ENCODE measurements at regions not wholly inside any gene's neighbourhood (a gene's known extent, or its start where the extent isn't known, plus 50 kb on each side); places are given as distances from the start of the nearest gene placed in this dataset.

DNA sequence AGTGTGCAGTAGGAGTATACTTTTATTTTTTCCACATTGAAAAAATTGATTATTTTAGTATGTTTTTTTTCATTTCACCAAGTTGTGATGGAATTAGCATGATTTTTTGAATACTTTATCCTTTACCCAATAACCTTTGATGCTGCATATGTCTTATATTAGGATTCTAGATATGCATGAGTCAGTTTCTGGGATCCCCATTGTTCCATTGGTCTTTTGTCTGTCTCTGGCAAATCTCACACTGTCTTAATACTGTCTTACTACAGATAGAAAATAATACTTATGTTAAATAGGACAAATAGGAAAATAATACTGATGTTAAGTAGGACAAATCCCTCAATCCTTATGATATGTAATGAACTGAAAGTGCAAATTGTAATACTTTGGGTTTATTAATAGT, 54.3 kb upstream of the ASB17 start:
- H3K27ac ChIP-seq (ENCODE audit: low read length), result no peak overlapping the region
- H3K9me2 ChIP-seq (ENCODE audit: insufficient read depth, low read length), result no peaks in the 10 kb centered on the region
- H2AFZ ChIP-seq (ENCODE audit: low read depth, low read length), result no peak overlapping the region
- no peaks in the 10 kb centered on the region for H4K20me1 ChIP-seq (ENCODE audit: insufficient read depth)
- no peaks in the 10 kb centered on the region for H3K27me3 ChIP-seq (ENCODE audit: insufficient read depth, low read depth, low read length)
- H3K4me2 ChIP-seq (ENCODE audit: low read length), result no peak overlapping the region
- no peaks in the 10 kb centered on the region for H3F3A ChIP-seq (ENCODE audit: insufficient read depth, low read length, poor library complexity, severe bottlenecking)
- TF ChIP-seq, protein P1, sequence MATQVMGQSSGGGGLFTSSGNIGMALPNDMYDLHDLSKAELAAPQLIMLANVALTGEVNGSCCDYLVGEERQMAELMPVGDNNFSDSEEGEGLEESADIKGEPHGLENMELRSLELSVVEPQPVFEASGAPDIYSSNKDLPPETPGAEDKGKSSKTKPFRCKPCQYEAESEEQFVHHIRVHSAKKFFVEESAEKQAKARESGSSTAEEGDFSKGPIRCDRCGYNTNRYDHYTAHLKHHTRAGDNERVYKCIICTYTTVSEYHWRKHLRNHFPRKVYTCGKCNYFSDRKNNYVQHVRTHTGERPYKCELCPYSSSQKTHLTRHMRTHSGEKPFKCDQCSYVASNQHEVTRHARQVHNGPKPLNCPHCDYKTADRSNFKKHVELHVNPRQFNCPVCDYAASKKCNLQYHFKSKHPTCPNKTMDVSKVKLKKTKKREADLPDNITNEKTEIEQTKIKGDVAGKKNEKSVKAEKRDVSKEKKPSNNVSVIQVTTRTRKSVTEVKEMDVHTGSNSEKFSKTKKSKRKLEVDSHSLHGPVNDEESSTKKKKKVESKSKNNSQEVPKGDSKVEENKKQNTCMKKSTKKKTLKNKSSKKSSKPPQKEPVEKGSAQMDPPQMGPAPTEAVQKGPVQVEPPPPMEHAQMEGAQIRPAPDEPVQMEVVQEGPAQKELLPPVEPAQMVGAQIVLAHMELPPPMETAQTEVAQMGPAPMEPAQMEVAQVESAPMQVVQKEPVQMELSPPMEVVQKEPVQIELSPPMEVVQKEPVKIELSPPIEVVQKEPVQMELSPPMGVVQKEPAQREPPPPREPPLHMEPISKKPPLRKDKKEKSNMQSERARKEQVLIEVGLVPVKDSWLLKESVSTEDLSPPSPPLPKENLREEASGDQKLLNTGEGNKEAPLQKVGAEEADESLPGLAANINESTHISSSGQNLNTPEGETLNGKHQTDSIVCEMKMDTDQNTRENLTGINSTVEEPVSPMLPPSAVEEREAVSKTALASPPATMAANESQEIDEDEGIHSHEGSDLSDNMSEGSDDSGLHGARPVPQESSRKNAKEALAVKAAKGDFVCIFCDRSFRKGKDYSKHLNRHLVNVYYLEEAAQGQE (IDR thresholded peaks at IDR 0.05; ENCODE audit: borderline replicate concordance), result no peak
- TF ChIP-seq MXI1 (conservative IDR thresholded peaks at IDR 0.05; ENCODE audit: poor library complexity, severe bottlenecking) (no peak), POLR2AphosphoS5 (IDR thresholded peaks at IDR 0.05) (no peak)
- no peak overlapping the region for H3K9ac ChIP-seq (ENCODE audit: low read length)
- no peaks in the 10 kb centered on the region for H3K36me3 ChIP-seq (ENCODE audit: insufficient read depth, low read length)
- no peaks in the 10 kb centered on the region for H3K9me3 ChIP-seq (ENCODE audit: low read length)
- no peaks in the 10 kb centered on the region for H3K79me2 ChIP-seq (replicated peaks; ENCODE audit: insufficient read depth, low read length)
- H3K4me3 ChIP-seq (ENCODE audit: low read length), result no peak overlapping the region

DNA sequence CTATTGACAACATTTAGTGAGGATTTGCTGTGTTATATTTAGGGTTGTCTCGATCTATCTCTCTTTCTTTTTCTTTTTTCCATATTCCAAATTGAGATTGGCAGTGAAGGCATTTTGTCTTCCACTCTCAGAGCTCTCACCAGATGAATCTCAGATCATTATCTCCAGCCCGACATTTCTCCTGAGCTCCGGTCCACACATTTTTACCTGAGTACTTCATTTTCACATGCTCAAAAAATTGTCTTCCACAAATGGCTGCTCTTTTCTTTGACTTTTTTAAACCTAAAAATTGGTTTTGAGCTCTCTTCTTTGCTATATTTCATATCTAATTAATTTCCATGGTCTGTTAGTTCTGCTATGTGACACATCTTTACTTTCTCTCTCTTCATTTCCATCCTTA, 56.9 kb upstream of the ASB17 start:
- no peaks in the 10 kb centered on the region for H3K36me3 ChIP-seq (ENCODE audit: insufficient read depth, low read length)
- H3K9me3 ChIP-seq (ENCODE audit: low read length), result no peaks in the 10 kb centered on the region
- no peak overlapping the region for H3K27ac ChIP-seq (ENCODE audit: low read length)
- no peak overlapping the region for H3K4me3 ChIP-seq (ENCODE audit: low read length)
- H2AFZ ChIP-seq (ENCODE audit: low read depth, low read length), result no peak overlapping the region
- no peaks in the 10 kb centered on the region for H4K20me1 ChIP-seq (ENCODE audit: insufficient read depth)
- H3K79me2 ChIP-seq (replicated peaks; ENCODE audit: insufficient read depth, low read length), result no peaks in the 10 kb centered on the region
- no peak overlapping the region for H3K4me2 ChIP-seq (ENCODE audit: low read length)
- TF ChIP-seq POLR2AphosphoS5 (IDR thresholded peaks at IDR 0.05), result no peak
- TF ChIP-seq, protein P1 (IDR thresholded peaks at IDR 0.05; ENCODE audit: borderline replicate concordance), result no peak
- TF ChIP-seq SMC3 (conservative IDR thresholded peaks at IDR 0.05; ENCODE audit: poor library complexity), result no peak
- no peak for TF ChIP-seq MXI1 (conservative IDR thresholded peaks at IDR 0.05; ENCODE audit: poor library complexity, severe bottlenecking)
- TF ChIP-seq RAD21 (conservative IDR thresholded peaks at IDR 0.05), result no peak
- TF ChIP-seq, protein P2, sequence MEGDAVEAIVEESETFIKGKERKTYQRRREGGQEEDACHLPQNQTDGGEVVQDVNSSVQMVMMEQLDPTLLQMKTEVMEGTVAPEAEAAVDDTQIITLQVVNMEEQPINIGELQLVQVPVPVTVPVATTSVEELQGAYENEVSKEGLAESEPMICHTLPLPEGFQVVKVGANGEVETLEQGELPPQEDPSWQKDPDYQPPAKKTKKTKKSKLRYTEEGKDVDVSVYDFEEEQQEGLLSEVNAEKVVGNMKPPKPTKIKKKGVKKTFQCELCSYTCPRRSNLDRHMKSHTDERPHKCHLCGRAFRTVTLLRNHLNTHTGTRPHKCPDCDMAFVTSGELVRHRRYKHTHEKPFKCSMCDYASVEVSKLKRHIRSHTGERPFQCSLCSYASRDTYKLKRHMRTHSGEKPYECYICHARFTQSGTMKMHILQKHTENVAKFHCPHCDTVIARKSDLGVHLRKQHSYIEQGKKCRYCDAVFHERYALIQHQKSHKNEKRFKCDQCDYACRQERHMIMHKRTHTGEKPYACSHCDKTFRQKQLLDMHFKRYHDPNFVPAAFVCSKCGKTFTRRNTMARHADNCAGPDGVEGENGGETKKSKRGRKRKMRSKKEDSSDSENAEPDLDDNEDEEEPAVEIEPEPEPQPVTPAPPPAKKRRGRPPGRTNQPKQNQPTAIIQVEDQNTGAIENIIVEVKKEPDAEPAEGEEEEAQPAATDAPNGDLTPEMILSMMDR (IDR thresholded peaks at IDR 0.05; ENCODE audit: poor library complexity, severe bottlenecking), result no peak
- TF ChIP-seq EZH2 (IDR thresholded peaks at IDR 0.05; ENCODE audit: borderline replicate concordance, insufficient read depth, low read length, poor library complexity, severe bottlenecking), result no peak
- no peak for TF ChIP-seq TAF1 (IDR thresholded peaks at IDR 0.05; ENCODE audit: low read depth)
- TF ChIP-seq EP300 (conservative IDR thresholded peaks at IDR 0.05; ENCODE audit: poor library complexity, severe bottlenecking), result no peak
- H3K9ac ChIP-seq (ENCODE audit: low read length), result no peak overlapping the region
- H3K9me2 ChIP-seq (ENCODE audit: insufficient read depth, low read length), result no peaks in the 10 kb centered on the region
- no peaks in the 10 kb centered on the region for H3F3A ChIP-seq (ENCODE audit: insufficient read depth, low read length, poor library complexity, severe bottlenecking)
- no peaks in the 10 kb centered on the region for H3K27me3 ChIP-seq (ENCODE audit: insufficient read depth, low read depth, low read length)
